CD4-positive, alpha-beta T cell treated with Interleukin-4 for 4 hours (primary cell): ENCODE measurements at regions not wholly inside any gene's neighbourhood (a gene's known extent, or its start where the extent isn't known, plus 50 kb on each side); places are given as distances from the start of the nearest gene placed in this dataset.
"Not testable (repeated sequence)": the region's sequence is repeated elsewhere in the genome, so short reads cannot be mapped to it uniquely, and the experiment has no call there.

ENCODE experiments used
- DNase-seq: peaks from one replicate; pipeline ENCODE4 v3.0.0-alpha.2; 2020

- DNase-seq, result no peak
These were observed 80.8 kb downstream of the C21orf91 start for GRCh38 chr21:17738176-17738953.

- DNase-seq, result no peak
These were observed 83.1 kb downstream of the C21orf91 start for GRCh38 chr21:17736072-17736471.

- no peak for DNase-seq
These were observed 85.9 kb downstream of the C21orf91 start for GRCh38 chr21:17733209-17733608.

- no peak for DNase-seq
These were observed 86.8 kb downstream of the C21orf91 start for GRCh38 chr21:17732306-17732705.

GRCh38 chr21:17731554-17731953, 87.6 kb downstream of the C21orf91 start:
- no peak for DNase-seq

- DNase-seq, result peak; percentile 6
These were observed 88.4 kb downstream of the C21orf91 start for GRCh38 chr21:17730782-17731181.

- no peak for DNase-seq
These were observed 89.7 kb downstream of the C21orf91 start for GRCh38 chr21:17729455-17729854.

- DNase-seq, result no peak
These were observed 91.8 kb downstream of the C21orf91 start for GRCh38 chr21:17727361-17727760.

GRCh38 chr21:17726047-17726829, 92.9 kb downstream of the C21orf91 start:
- DNase-seq, result no peak

GRCh38 chr21:17725339-17725738, 93.8 kb downstream of the C21orf91 start:
- DNase-seq, result no peak

- no peak for DNase-seq
These were observed 100.2 kb upstream of the BTG3 start for GRCh38 chr21:17712887-17713286.

- no peak for DNase-seq
These were observed 99.2 kb upstream of the BTG3 start for GRCh38 chr21:17711896-17712295.

GRCh38 chr21:17709266-17709611, 96.5 kb upstream of the BTG3 start:
- DNase-seq, result no peak

- DNase-seq, result no peak
These were observed 96.0 kb upstream of the BTG3 start for GRCh38 chr21:17708522-17709265.

- no peak for DNase-seq
These were observed 87.0 kb upstream of the BTG3 start for GRCh38 chr21:17699524-17700189.

GRCh38 chr21:17697473-17697872, 84.8 kb upstream of the BTG3 start:
- DNase-seq, result no peak

- DNase-seq, result not testable (repeated sequence)
These were observed 81.7 kb upstream of the BTG3 start for GRCh38 chr21:17694416-17694815.

- no peak for DNase-seq
These were observed 81.1 kb upstream of the BTG3 start for GRCh38 chr21:17693801-17694200.

GRCh38 chr21:17690078-17690494, 77.4 kb upstream of the BTG3 start:
- DNase-seq, result no peak

- DNase-seq, result peak; percentile 67
These were observed 76.5 kb upstream of the BTG3 start for GRCh38 chr21:17688912-17689874.

GRCh38 chr21:17682924-17683323, 70.2 kb upstream of the BTG3 start:
- no peak for DNase-seq
